HUES48 (cell line): ENCODE measurements at regions not wholly inside any gene's neighbourhood (a gene's known extent, or its start where the extent isn't known, plus 50 kb on each side); places are given as distances from the start of the nearest gene placed in this dataset.

Source experiments
- H3K27ac ChIP-seq: one replicate; pipeline ENCODE4 v1.7.0; 2013; ENCODE audit warnings: low read depth, low read length, inconsistent platforms
- H3K27me3 ChIP-seq: 2 replicates; pipeline ENCODE4 v1.6.1; 2013; ENCODE audit warnings: mild to moderate bottlenecking, low read length; ENCODE audit not compliant: control insufficient read depth, insufficient read depth
- H3K36me3 ChIP-seq: 2 replicates; pipeline ENCODE4 v1.6.1; 2013; ENCODE audit warnings: low read length; ENCODE audit not compliant: control insufficient read depth, insufficient read depth
- H3K4me1 ChIP-seq: 2 replicates; pipeline ENCODE4 v1.6.1; 2013; ENCODE audit warnings: mild to moderate bottlenecking, low read length; ENCODE audit not compliant: control insufficient read depth, insufficient read depth
- H3K4me3 ChIP-seq: 2 replicates; pipeline ENCODE4 v1.5.1; 2013; ENCODE audit warnings: mild to moderate bottlenecking, low read depth, low read length
- H3K9ac ChIP-seq: 2 replicates; pipeline ENCODE4 v1.6.1; 2013; ENCODE audit warnings: mild to moderate bottlenecking, low read depth, low read length, moderate library complexity
- H3K9me3 ChIP-seq: 2 replicates; pipeline ENCODE4 v1.6.1; 2013; ENCODE audit warnings: low read length; ENCODE audit not compliant: control insufficient read depth, insufficient read depth

- no peak overlapping the region for H3K9ac ChIP-seq
- H3K27me3 ChIP-seq = no peaks in the 10 kb centered on the region
- H3K27ac ChIP-seq = no peak overlapping the region
- H3K4me1 ChIP-seq = no peaks in the 10 kb centered on the region
- no peak overlapping the region for H3K4me3 ChIP-seq
- no peaks in the 10 kb centered on the region for H3K9me3 ChIP-seq
- no peaks in the 10 kb centered on the region for H3K36me3 ChIP-seq
Measured at GRCh38 chr14:84785996-84786395, 743.9 kb upstream of the FLRT2 start.

GRCh38 chr14:84789012-84789411, 740.9 kb upstream of the FLRT2 start:
- H3K4me3 ChIP-seq = no peak overlapping the region
- H3K36me3 ChIP-seq = no peaks in the 10 kb centered on the region
- no peak overlapping the region for H3K9ac ChIP-seq
- H3K4me1 ChIP-seq = no peaks in the 10 kb centered on the region
- H3K27ac ChIP-seq = no peak overlapping the region
- H3K27me3 ChIP-seq = no peaks in the 10 kb centered on the region
- no peaks in the 10 kb centered on the region for H3K9me3 ChIP-seq

GRCh38 chr14:84792722-84793410, 737.1 kb upstream of the FLRT2 start:
- no peaks in the 10 kb centered on the region for H3K36me3 ChIP-seq
- no peak overlapping the region for H3K27ac ChIP-seq
- H3K4me1 ChIP-seq = no peaks in the 10 kb centered on the region
- H3K27me3 ChIP-seq = no peaks in the 10 kb centered on the region
- H3K9ac ChIP-seq = no peak overlapping the region
- no peak overlapping the region for H3K4me3 ChIP-seq
- H3K9me3 ChIP-seq = no peaks in the 10 kb centered on the region

GRCh38 chr14:84797326-84797725, 732.6 kb upstream of the FLRT2 start:
- Histone ChIP-seq H3K9ac (no peak overlapping the region), H3K27me3 (no peaks in the 10 kb centered on the region), H3K36me3 (no peaks in the 10 kb centered on the region), H3K4me3 (no peak overlapping the region), H3K9me3 (no peaks in the 10 kb centered on the region), H3K4me1 (no peaks in the 10 kb centered on the region), H3K27ac (no peak overlapping the region)

GRCh38 chr14:84804468-84804867, 725.5 kb upstream of the FLRT2 start:
- no peaks in the 10 kb centered on the region for H3K4me1 ChIP-seq
- H3K9ac ChIP-seq = no peak overlapping the region
- no peaks in the 10 kb centered on the region for H3K27me3 ChIP-seq
- no peak overlapping the region for H3K4me3 ChIP-seq
- no peaks in the 10 kb centered on the region for H3K9me3 ChIP-seq
- H3K36me3 ChIP-seq = no peaks in the 10 kb centered on the region
- no peak overlapping the region for H3K27ac ChIP-seq

- H3K4me3 ChIP-seq = no peak overlapping the region
- no peaks in the 10 kb centered on the region for H3K36me3 ChIP-seq
- H3K4me1 ChIP-seq = no peaks in the 10 kb centered on the region
- H3K9ac ChIP-seq = no peak overlapping the region
- no peaks in the 10 kb centered on the region for H3K27me3 ChIP-seq
- H3K27ac ChIP-seq = no peak overlapping the region
- no peaks in the 10 kb centered on the region for H3K9me3 ChIP-seq
Measured at GRCh38 chr14:84804895-84805294, 725.0 kb upstream of the FLRT2 start.

GRCh38 chr14:84806181-84806580, 723.8 kb upstream of the FLRT2 start:
- Histone ChIP-seq H3K9me3 (no peaks in the 10 kb centered on the region), H3K27me3 (no peaks in the 10 kb centered on the region), H3K27ac (no peak overlapping the region), H3K9ac (no peak overlapping the region), H3K4me3 (no peak overlapping the region), H3K36me3 (no peaks in the 10 kb centered on the region), H3K4me1 (no peaks in the 10 kb centered on the region)

GRCh38 chr14:84806622-84807021, 723.3 kb upstream of the FLRT2 start:
- Histone ChIP-seq H3K9ac (no peak overlapping the region), H3K4me3 (no peak overlapping the region), H3K27me3 (no peaks in the 10 kb centered on the region), H3K36me3 (no peaks in the 10 kb centered on the region), H3K9me3 (no peaks in the 10 kb centered on the region), H3K4me1 (no peaks in the 10 kb centered on the region), H3K27ac (no peak overlapping the region)

GRCh38 chr14:84807673-84808072, 722.3 kb upstream of the FLRT2 start:
- no peaks in the 10 kb centered on the region for H3K4me1 ChIP-seq
- H3K27me3 ChIP-seq = no peaks in the 10 kb centered on the region
- no peak overlapping the region for H3K4me3 ChIP-seq
- no peaks in the 10 kb centered on the region for H3K9me3 ChIP-seq
- H3K9ac ChIP-seq = no peak overlapping the region
- H3K36me3 ChIP-seq = no peaks in the 10 kb centered on the region
- H3K27ac ChIP-seq = no peak overlapping the region

- H3K4me3 ChIP-seq = no peak overlapping the region
- no peak overlapping the region for H3K27ac ChIP-seq
- H3K4me1 ChIP-seq = no peaks in the 10 kb centered on the region
- H3K36me3 ChIP-seq = no peaks in the 10 kb centered on the region
- H3K27me3 ChIP-seq = no peaks in the 10 kb centered on the region
- H3K9me3 ChIP-seq = no peaks in the 10 kb centered on the region
- H3K9ac ChIP-seq = no peak overlapping the region
Measured at GRCh38 chr14:84809158-84809557, 720.8 kb upstream of the FLRT2 start.

GRCh38 chr14:84814391-84814790, 715.6 kb upstream of the FLRT2 start:
- no peaks in the 10 kb centered on the region for H3K36me3 ChIP-seq
- no peak overlapping the region for H3K9ac ChIP-seq
- H3K27ac ChIP-seq = no peak overlapping the region
- H3K4me1 ChIP-seq = no peaks in the 10 kb centered on the region
- no peak overlapping the region for H3K4me3 ChIP-seq
- no peaks in the 10 kb centered on the region for H3K9me3 ChIP-seq
- no peaks in the 10 kb centered on the region for H3K27me3 ChIP-seq
